ENCODE measurements at regions not wholly inside any gene's neighbourhood (a gene's known extent, or its start where the extent isn't known, plus 50 kb on each side); places are given as distances from the start of the nearest gene placed in this dataset.

DNA sequence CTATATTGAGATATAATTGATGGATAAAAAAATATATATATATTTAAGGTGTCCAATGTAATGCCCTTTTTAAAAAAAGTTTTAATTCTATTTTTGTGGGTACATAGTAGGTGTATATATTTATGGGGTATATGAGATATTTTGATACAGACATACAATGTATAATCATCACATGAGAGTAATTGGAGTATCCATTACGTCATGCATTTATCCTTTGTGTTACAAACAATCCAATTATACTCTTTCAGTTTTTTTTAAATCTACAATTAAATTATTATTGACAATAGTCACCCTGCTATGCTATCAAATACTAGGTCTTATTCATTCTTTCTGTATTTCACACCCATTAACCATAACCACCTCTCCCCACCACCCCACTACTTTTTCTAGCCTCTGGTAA lies 66.3 kb upstream of the DIPK2B start:
- Histone ChIP-seq H3K36me3 (no peaks in the 10 kb centered on the region), H3K9me3 (no peaks in the 10 kb centered on the region), H3K4me1 (no peaks in the 10 kb centered on the region), H3K27ac (no peak overlapping the region), H3K27me3 (peaks cover 0 to 3% of the 10 kb centered on the region in 2 donors), H3K4me3 (no peak overlapping the region)
- DNase-seq (no peak), ATAC-seq (no peak)
- TF ChIP-seq POLR2A (IDR thresholded peaks at IDR 0.05), result no peak
- TF ChIP-seq, protein P1, sequence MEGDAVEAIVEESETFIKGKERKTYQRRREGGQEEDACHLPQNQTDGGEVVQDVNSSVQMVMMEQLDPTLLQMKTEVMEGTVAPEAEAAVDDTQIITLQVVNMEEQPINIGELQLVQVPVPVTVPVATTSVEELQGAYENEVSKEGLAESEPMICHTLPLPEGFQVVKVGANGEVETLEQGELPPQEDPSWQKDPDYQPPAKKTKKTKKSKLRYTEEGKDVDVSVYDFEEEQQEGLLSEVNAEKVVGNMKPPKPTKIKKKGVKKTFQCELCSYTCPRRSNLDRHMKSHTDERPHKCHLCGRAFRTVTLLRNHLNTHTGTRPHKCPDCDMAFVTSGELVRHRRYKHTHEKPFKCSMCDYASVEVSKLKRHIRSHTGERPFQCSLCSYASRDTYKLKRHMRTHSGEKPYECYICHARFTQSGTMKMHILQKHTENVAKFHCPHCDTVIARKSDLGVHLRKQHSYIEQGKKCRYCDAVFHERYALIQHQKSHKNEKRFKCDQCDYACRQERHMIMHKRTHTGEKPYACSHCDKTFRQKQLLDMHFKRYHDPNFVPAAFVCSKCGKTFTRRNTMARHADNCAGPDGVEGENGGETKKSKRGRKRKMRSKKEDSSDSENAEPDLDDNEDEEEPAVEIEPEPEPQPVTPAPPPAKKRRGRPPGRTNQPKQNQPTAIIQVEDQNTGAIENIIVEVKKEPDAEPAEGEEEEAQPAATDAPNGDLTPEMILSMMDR (IDR thresholded peaks at IDR 0.05), result no peak
- intact Hi-C loops (cut with DNase I), result no loop called here
- WGBS (ENCODE audit: insufficient coverage, low coverage, low lambda C conversion rate, missing lambda C conversion rate), result 36% methylated on average over 1 of the region's 1 CpG

DNA sequence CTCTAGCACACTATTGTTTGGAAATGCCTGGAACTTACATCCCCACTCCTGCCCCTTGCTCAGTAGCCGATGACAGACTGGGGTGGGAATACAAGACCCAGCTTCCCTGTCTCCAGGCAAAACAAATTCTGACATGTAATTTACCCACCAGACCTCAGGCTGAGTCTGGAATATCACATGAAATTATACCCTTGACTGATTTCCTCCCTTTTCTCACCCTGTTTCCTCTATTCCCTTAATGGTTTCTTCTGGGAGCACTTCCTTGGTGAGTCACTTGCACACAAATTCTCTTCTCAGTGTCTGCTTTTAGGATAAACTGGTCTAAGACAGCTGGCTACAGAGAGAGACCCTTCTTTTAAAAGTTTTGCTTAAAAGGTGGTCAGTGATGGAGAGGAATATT lies 65.8 kb upstream of the DIPK2B start:
- H3K27me3 ChIP-seq, result peaks cover 0 to 3% of the 10 kb centered on the region in 2 donors
- H3K9me3 ChIP-seq, result no peaks in the 10 kb centered on the region
- no peaks in the 10 kb centered on the region for H3K4me1 ChIP-seq
- H3K4me3 ChIP-seq, result no peak overlapping the region
- WGBS (ENCODE audit: insufficient coverage, low coverage, low lambda C conversion rate, missing lambda C conversion rate), result 71% methylated on average over 1 of the region's 1 CpG
- no peak for DNase-seq
- no peak overlapping the region for H3K27ac ChIP-seq
- intact Hi-C loops (cut with DNase I), result no loop called here
- TF ChIP-seq, protein P1 (IDR thresholded peaks at IDR 0.05), result no peak
- no peak for TF ChIP-seq POLR2A (IDR thresholded peaks at IDR 0.05)
- no peaks in the 10 kb centered on the region for H3K36me3 ChIP-seq
- no peak for ATAC-seq

DNA sequence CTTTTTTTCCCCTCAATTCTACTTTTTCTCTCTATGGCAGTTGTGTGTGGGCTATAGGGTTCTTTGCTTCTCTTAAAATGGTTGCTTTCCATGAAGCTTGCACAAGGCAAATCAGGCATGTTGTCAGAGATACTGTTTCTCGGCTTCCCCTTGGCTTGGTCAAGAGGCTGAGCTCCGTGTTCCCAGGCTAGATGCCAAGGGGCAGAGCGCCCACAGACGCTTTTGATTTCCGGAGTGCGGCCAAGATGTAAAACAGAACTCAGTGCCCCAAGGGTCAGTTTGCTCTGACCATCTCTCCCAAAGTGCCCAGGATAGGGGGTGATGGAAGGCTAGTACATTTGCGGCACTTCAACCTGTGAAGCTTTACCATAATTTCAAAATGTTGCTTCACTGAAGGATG lies 64.2 kb upstream of the DIPK2B start:
- TF ChIP-seq, protein P1 (IDR thresholded peaks at IDR 0.05), result no peak
- no peak for TF ChIP-seq POLR2A (IDR thresholded peaks at IDR 0.05)
- Histone ChIP-seq H3K27ac (no peak overlapping the region), H3K9me3 (no peaks in the 10 kb centered on the region), H3K27me3 (no peaks in the 10 kb centered on the region), H3K4me1 (no peaks in the 10 kb centered on the region), H3K4me3 (no peak overlapping the region), H3K36me3 (no peaks in the 10 kb centered on the region)
- no peak for DNase-seq
- WGBS (ENCODE audit: insufficient coverage, low coverage, low lambda C conversion rate, missing lambda C conversion rate), result 74% methylated on average over 6 of the region's 7 CpGs
- ATAC-seq, result no peak
- intact Hi-C loops (cut with DNase I), result no loop called here

DNA sequence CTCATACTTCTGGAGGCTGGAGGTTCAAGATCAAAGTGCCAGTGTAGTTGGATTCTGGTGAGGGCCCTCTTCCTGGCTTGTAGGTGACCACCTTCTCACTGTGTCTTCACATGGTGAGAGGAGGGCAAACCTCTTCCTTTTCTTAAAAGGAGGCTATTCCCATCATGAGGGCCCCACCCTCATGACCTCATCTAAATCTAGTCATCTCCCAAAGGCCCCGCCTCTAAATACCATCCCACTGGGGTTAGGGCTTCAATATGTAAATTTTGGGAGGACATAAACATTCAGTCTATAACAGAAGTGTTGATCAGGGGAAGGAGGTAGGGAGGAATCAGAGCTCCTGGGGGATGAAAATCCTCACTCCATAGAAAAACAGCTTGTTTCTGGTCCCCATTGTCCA lies 60.8 kb upstream of the DIPK2B start:
- Histone ChIP-seq H3K27ac (no peak overlapping the region), H3K4me3 (no peak overlapping the region), H3K27me3 (no peaks in the 10 kb centered on the region), H3K4me1 (no peaks in the 10 kb centered on the region), H3K9me3 (no peaks in the 10 kb centered on the region), H3K36me3 (no peaks in the 10 kb centered on the region)
- WGBS (ENCODE audit: insufficient coverage, low coverage, low lambda C conversion rate, missing lambda C conversion rate), result 38% methylated on average over 1 of the region's 1 CpG
- no peak for ATAC-seq
- no peak for DNase-seq
- TF ChIP-seq POLR2A (IDR thresholded peaks at IDR 0.05), result no peak
- TF ChIP-seq, protein P1 (IDR thresholded peaks at IDR 0.05), result no peak
- intact Hi-C loops (cut with DNase I), result no loop called here

DNA sequence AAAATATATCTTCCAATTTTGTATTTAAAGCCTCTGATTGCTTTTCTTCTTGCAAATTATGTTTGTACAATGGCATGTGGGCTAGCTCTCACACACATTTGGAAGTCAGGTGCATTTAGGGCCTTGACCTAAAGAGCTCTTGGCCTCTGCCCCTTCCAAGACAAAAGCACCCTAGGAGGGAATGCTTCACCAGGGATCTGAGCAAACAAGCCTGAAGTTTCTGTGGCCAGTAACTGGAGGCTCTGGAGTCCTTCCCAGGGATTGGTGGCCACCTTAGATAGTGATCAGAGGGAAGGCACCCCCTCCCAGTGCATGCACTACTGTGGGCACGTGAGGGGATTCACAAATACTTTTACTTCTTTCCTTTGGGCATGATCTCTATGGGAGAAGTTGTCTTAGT lies 60.3 kb upstream of the DIPK2B start:
- intact Hi-C loops (cut with DNase I), result no loop called here
- Histone ChIP-seq H3K27ac (no peak overlapping the region), H3K36me3 (no peaks in the 10 kb centered on the region), H3K9me3 (no peaks in the 10 kb centered on the region), H3K4me1 (no peaks in the 10 kb centered on the region), H3K27me3 (no peaks in the 10 kb centered on the region), H3K4me3 (no peak overlapping the region)
- ATAC-seq (no peak), DNase-seq (no peak)
- TF ChIP-seq, protein P1 (IDR thresholded peaks at IDR 0.05), result no peak
- no peak for TF ChIP-seq POLR2A (IDR thresholded peaks at IDR 0.05)
- WGBS (ENCODE audit: insufficient coverage, low coverage, low lambda C conversion rate, missing lambda C conversion rate), result 50% methylated on average over 1 of the region's 1 CpG
